Suppressor macrophage treated with lipopolysaccharide for 1 hour (primary cell): ENCODE measurements at regions not wholly inside any gene's neighbourhood (a gene's known extent, or its start where the extent isn't known, plus 50 kb on each side); places are given as distances from the start of the nearest gene placed in this dataset.

ENCODE experiments used
- DNase-seq, 3 donors: peaks; one replicate each; pipeline ENCODE4 v3.0.0-alpha.2; 2020 to 2022

- DNase-seq, result peak; percentile 22 to 69 (median 44)
Measured at GRCh38 chr1:188237573-188238348, 1409.0 kb downstream of the PLA2G4A start.

DNA sequence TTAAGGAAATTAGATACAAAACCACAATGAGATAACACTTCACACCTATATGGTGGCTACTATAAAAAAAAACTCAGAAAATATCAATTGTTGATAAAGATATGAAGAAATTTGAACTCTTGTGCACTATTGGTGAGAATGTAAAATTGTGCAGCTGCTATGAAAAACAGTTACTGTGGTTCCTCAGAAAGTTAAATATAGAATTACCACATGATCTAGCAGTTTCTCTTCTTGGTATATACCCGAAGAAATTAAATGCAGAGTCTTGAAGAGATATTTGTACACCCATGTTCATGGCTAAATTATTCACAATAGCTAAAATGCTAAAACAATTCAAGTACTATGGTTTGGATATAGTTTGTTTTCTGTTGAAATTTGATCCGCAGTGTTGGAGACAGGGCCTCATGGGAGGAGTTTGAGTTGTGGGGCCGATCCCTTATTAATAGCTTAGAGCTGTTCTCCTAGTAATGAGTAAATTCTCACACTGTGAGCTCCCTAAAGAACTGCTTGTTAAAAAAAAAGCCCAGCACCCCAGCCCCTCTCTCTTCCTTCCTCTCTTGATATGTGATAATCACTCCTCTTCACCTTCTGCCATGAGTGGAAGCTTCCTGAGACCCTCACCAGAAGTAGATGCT lies 1412.1 kb downstream of the PLA2G4A start:
- DNase-seq, result peak in 1 of 3 donors; percentile 8

DNA sequence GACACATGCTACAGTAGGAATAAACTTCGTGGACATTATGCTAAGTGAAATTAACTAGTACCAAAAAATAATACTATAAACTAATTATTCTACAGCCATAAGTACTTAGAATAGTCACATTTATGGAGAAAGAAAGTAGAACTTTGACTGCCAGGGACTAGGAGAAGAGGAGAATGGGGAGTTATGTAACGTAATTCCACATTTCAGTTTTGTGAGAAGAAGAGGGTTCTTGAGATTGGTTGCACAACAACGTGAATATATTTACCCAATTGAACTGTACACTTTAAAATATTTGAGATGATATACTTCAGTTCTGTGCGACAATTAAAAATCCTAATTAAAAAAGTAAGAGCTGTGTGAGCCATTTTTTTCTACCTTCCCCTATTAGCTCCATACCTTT lies 1412.9 kb downstream of the PLA2G4A start:
- DNase-seq, result no peak

GRCh38 chr1:188243456-188243855 lies 1414.7 kb downstream of the PLA2G4A start:
- DNase-seq, result no peak

GRCh38 chr1:188244681-188245080 lies 1415.9 kb downstream of the PLA2G4A start:
- no peak for DNase-seq

DNA sequence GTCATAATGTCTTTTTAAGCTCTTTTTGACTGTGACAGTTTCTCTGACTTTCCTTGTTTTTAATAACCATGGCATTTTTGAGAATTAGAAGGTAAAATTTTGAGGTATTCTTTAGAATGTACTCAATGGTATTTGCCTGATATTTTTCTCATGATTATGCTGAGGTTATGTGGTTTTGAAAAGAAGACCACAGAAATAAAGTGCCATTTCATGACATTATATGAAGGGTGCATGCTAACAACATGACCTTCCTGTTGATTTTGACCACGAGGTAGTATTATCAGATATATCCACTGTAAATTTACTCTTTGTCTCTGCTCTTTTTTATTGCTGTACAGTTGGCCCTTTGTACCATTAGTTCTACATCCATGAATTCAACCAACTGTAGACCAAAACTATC lies 1418.5 kb downstream of the PLA2G4A start:
- DNase-seq, result no peak

DNA sequence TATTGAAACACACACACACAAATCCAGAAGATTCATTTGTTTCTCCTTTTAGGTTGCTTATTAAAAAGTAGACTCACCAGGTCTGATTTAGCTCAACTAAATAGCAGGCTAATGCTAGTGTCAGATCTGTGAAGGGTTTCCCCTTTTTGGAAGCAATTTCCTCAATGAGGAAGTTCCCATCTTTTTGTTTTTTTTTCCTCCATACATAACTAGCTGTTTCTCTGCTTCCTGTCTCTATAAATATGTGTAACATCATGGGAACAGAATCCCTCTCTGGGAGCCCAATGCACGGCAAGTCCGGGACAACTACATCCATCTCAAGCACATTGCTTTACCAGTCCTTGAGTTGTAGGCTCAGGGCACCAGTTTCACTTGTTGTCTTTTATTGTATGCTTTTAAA lies 1421.1 kb downstream of the PLA2G4A start:
- peak; percentile 63 to 84 (median 76) for DNase-seq

DNA sequence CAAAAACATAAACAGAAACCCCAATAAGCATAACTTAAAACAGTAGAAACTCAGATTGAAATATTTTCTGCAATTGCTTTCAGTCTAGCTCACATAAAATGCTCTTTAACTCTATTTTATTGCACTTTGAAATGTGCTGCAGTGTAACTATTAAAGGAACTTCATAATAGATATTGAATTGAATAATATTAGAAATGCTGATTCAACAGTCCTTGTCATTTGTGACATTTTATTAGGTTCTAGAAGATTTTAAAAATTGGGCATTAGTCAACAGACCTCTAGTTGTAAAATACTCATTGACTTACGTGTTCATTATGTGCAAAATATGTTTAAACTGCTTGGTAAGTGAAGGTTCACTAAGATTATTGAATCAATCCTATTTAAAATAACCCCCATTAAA lies 1422.3 kb downstream of the PLA2G4A start:
- no peak for DNase-seq

GRCh38 chr1:188261849-188262248 lies 1433.1 kb downstream of the PLA2G4A start:
- no peak for DNase-seq

DNA sequence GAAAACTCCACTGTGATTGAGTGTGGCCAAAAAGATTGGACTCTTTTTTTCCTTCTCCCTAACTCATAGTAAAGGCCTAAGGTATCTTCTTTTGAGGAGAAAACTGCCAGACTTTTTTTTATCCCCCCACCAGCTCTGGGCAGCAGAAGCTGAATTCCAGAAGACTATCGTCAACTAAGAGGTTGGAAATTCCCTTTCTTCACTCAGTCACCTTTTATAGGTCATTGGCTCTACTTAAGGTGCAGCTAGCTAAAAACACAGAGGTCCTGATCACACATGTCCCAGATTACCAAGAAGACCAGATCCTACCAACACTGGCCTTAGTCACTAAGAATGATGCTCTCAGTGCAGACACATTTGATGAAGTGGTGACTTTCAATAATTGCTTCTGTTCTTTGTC lies 1441.2 kb downstream of the PLA2G4A start:
- DNase-seq, result no peak

DNA sequence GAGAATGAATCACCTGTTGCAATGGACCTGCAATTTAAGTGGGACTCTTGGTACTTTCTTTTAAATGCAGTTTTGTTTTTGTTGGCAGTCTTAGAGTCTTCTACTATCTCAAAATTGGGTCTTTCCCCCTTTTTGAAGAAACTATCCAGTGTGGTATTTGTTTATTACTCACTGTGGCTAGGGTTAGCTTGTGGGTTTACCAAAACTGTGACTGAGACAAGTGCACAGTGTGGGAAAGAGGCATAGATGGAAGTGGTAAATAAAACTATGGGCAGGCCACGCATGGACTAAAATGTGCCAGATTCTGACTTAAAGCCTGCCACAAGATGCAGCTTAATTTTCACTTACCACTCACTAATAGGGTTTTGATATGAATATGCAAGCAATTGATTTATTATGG lies 1441.7 kb downstream of the PLA2G4A start:
- DNase-seq, result no peak

GRCh38 chr1:188277771-188278170 lies 1449.0 kb downstream of the PLA2G4A start:
- DNase-seq, result no peak

DNA sequence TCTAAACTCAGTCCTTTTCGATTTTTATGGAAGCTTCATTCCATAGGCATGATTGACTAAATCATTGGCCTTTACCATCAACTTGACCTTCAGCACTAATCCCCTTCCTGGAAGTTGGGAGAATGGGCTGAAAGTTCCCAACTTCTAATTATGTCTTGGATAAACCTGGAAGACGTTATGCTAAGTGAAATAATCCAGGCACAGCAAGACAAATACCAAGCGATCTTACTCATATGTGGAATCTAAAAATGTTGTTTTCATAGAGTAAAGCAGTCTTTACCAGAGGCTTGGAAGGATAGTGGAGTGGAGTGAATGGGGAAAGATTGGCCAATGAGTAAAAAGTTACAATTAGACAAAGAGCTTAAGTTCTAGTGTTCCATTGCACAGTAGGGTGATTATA lies 1453.2 kb downstream of the PLA2G4A start:
- no peak for DNase-seq

DNA sequence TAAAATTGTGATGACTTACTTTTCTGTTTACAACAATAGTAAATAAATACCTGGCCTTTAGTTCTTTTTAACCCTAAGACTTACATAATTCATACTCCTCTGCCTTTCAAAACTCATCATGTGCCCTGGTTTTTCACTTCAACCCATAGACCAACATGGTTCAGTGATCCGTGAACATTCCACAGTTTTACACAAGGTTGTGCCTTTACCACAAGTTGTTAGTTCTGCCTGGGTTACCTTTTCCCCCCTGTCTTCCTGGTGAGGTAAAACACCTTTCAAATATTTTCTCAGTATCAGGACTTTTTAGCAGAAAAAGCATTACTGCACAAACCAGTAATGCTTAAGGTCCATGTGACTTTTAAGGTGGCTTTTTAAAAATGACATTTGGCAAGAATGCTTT lies 1466.4 kb downstream of the PLA2G4A start:
- DNase-seq, result no peak

GRCh38 chr1:188302746-188303145 lies 1474.0 kb downstream of the PLA2G4A start:
- DNase-seq, result no peak

DNA sequence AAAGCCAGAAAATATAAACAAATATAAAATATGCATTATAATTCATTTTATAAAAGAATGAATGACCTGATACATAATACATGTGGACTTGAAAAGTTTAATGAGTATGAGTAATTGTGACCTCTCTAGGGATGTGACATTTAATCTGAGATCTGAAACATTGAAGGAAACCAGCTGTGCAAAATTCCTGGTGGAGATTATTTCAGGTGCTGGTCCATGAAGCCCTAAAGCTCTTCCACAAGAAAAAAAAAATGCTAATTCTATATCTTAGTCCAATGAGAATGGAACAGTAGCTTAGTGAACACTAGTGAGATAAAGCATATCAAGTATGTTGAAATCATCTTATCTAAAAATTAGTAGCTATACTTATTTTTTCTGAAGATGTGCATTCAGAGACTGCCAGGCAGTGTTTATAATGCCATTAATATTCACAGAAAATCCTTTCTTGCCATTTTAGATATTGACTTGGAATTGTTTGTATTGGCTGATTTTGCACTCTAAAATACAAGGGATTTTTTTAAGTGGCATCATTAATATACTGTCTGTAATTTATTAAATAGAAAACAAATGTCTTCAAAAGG lies 1485.9 kb downstream of the PLA2G4A start:
- no peak for DNase-seq

DNA sequence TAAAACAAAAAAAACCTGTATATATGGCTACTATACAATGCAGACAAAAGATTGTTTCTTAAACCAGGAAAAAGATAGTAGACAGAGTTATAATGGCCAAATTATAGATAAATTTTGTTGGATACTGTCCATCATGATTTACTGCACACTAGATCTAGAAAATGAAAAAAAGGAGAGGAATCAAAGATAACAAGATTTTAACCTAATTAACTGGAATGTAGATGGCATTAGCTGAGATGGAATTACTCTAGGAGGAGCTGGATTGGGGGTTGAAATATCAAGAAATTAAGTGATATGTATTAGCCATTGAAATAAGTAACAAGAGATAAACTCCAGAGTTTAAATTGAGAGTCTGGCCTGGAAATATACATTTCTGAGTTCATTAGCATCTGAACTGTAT lies 1489.1 kb downstream of the PLA2G4A start:
- no peak for DNase-seq

GRCh38 chr1:188325211-188325610 lies 1496.5 kb downstream of the PLA2G4A start:
- DNase-seq, result no peak

- DNase-seq, result no peak
Measured at GRCh38 chr1:188343914-188344313, 1515.2 kb downstream of the PLA2G4A start.

DNA sequence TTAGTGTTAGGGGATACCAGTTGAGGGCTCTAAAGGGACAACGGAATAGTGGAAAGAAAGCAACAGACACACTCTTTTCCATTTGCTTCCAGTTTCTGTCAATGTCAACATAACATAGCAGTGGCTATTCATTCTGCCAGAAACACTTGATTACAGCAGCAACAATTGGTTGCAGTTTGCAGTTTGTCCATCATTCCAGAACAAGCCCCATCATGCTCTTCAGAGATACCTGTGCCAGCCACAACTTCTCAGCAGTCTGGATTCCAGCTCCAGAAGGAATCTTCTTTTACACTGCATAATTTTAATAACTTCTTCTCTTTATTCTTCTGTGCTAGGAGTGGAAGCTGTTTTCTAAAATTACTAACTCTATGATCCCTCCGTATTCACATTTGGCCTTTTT lies 1521.4 kb downstream of the PLA2G4A start:
- no peak for DNase-seq

DNA sequence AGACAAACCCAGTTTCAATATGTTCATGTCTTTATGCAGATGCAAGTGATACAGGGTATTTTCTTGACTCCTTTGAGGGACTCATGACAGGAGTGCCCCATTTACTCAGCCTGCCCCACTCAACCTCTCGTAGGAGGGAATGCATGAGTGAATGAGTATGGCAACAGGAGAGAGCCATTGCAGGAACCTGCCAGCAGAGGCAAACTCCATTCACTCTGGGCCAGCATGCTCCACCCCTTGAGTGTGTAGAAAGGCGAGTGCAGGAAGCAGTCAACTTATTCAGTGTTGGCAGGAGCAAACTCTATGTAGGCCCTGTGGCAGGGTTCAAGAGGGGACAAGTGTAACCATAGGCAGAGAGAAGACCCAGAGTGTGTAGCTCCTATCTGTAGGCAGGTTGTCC lies 1526.3 kb downstream of the PLA2G4A start:
- DNase-seq, result no peak

DNA sequence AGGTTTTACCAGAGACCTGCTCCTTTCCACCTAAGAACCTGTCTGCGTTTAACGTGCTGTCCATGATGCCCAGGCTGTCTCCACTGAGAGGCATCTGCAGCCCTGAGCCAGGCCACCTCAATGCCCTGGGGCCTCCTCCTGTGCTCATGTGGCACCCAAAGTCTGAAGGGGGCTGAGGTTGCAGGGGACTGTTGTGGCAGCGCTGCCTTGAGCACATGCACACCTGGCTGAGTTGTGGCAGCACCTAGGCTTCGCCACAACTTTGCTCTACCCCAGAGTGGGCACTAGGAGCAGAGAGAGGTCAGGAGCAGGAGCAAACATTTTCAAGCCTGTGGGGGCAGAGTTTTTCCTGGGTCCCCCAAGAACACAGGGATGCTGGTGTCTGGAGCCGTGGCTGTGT lies 1527.1 kb downstream of the PLA2G4A start:
- no peak for DNase-seq

- DNase-seq, result no peak
Measured at GRCh38 chr1:188359315-188359714, 1530.6 kb downstream of the PLA2G4A start.

DNA sequence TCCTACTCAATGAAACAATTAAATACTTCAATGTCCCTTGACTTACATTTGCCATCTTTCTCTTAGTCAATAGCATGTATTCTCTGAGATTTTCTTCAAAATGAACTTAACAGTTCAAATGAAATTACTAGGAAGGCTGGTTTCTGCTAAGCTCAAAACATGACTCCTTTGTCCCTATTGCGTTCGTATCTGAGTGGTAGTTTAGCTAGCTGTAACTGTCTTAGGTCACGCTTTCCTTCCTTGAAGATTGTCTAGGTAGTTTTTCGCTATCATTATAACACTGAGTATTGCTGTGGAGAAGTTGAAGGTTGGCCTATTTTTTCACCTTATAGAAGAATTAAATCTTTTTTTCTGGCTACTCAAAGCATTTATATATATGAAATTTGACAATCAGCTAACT lies 1535.2 kb downstream of the PLA2G4A start:
- no peak for DNase-seq
